GM23338 (cell line): ENCODE measurements at regions not wholly inside any gene's neighbourhood (a gene's known extent, or its start where the extent isn't known, plus 50 kb on each side); places are given as distances from the start of the nearest gene placed in this dataset.

Experiments used
- CREB1 ChIP-seq: fragments of 250-450 bp; sonication (Bioruptor Pico); IDR thresholded peaks from 2 replicates; pipeline ENCODE4 v1.5.0; 2020; ENCODE audit warnings: low read depth, mild to moderate bottlenecking, moderate library complexity
- EZH2 ChIP-seq: fragments of 200-600 bp; sonication (generic); IDR thresholded peaks from one replicate; pipeline ENCODE4 v1.8.0; 2017; ENCODE audit warnings: antibody characterized with exemption, mild to moderate bottlenecking, low read depth; ENCODE audit not compliant: unreplicated experiment
- EZH2phosphoT487 ChIP-seq: fragments of 200-600 bp; sonication (generic); IDR thresholded peaks from one replicate; pipeline ENCODE4 v1.8.1; 2018; ENCODE audit warnings: antibody characterized with exemption; ENCODE audit not compliant: unreplicated experiment
- JUNB ChIP-seq: IDR thresholded peaks from one replicate; pipeline ENCODE4 v1.6.1; 2016; ENCODE audit warnings: antibody characterized with exemption; ENCODE audit not compliant: unreplicated experiment
- POLR2AphosphoS5 ChIP-seq: IDR thresholded peaks from 2 replicates; pipeline ENCODE4 v1.6.1; 2016; ENCODE audit warnings: antibody characterized with exemption, low read depth
- REST ChIP-seq: IDR thresholded peaks from one replicate; pipeline ENCODE4 v1.6.1; 2018; ENCODE audit warnings: antibody characterized with exemption; ENCODE audit not compliant: unreplicated experiment
- STAT1 ChIP-seq: IDR thresholded peaks from one replicate; pipeline ENCODE4 v1.6.1; 2016; ENCODE audit warnings: antibody characterized with exemption; ENCODE audit not compliant: unreplicated experiment
- TF ChIP-seq, protein P1 (sequence below), 2 experiments: fragments of 200-600 bp in 1 of 2; sonication (generic) in 1 of 2; conservative IDR thresholded peaks; 2 replicates each; pipeline versions ENCODE4 v1.5.1 to v1.6.1; 2016 to 2017; ENCODE audit warnings: antibody characterized with exemption in 2 of 2, low read depth in 2 of 2, mild to moderate bottlenecking in 2 of 2, moderate library complexity in 1 of 2

- TF ChIP-seq, protein P1, sequence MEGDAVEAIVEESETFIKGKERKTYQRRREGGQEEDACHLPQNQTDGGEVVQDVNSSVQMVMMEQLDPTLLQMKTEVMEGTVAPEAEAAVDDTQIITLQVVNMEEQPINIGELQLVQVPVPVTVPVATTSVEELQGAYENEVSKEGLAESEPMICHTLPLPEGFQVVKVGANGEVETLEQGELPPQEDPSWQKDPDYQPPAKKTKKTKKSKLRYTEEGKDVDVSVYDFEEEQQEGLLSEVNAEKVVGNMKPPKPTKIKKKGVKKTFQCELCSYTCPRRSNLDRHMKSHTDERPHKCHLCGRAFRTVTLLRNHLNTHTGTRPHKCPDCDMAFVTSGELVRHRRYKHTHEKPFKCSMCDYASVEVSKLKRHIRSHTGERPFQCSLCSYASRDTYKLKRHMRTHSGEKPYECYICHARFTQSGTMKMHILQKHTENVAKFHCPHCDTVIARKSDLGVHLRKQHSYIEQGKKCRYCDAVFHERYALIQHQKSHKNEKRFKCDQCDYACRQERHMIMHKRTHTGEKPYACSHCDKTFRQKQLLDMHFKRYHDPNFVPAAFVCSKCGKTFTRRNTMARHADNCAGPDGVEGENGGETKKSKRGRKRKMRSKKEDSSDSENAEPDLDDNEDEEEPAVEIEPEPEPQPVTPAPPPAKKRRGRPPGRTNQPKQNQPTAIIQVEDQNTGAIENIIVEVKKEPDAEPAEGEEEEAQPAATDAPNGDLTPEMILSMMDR (conservative IDR thresholded peaks at IDR 0.05; ENCODE audit: low read depth in 2 of 2), result no peak
- TF ChIP-seq REST (no peak), EZH2 (no peak), STAT1 (no peak), POLR2AphosphoS5 (no peak), EZH2phosphoT487 (no peak), JUNB (no peak), CREB1 (CRISPR knock-in tag) (no peak)
Measured at GRCh38 chr18:54716586-54716985, 111.7 kb upstream of the RAB27B start.
